ENCODE measurements at regions not wholly inside any gene's neighbourhood (a gene's known extent, or its start where the extent isn't known, plus 50 kb on each side); places are given as distances from the start of the nearest gene placed in this dataset.
A peak's percentile ranks its signal among the peaks of the same experiment; 100 is the strongest.

DNA sequence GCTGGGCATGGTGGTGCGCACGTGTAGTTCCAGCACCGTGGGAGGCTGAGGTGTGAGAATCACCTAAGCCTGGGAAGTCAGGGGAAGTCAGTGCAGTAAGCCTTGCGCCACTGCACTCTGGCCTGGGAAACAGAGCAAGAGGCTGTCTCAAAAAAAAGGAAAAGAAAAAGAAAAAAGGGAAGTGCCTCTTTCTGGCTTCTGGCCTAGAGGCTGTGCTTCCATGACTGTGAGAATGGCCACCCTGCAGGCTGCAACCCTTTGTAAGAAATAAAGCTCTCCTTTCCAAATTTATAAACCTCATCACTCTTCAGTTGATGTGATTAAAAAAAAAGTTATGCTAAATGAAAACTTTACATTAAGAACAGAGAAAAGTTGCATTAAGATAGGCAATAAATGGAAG, 774.3 kb downstream of the TUSC7 start:
- no peak for DNase-seq (ENCODE audit: insufficient read length, low spot score)
- FAIRE-seq, result no peak

DNA sequence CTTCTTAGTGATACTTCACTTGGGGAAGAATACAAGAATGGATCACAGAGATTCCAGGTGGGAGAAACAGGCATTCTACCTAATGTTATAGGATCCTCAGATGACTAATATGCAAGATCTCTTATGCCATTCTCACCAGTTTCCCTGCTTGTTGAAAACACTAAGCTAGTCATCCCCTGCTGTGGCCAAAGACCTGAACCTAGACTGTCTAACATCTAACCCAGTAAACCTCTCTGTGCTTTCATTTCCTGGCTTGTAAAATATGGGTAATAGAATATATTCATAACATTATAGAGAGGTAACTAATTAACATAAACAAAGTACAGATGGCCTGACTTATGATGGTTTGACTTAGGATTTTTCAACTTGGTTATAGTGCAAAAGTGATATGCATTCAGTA, 776.3 kb downstream of the TUSC7 start:
- no peak for DNase-seq (ENCODE audit: insufficient read length, low spot score)
- no peak for FAIRE-seq

DNA sequence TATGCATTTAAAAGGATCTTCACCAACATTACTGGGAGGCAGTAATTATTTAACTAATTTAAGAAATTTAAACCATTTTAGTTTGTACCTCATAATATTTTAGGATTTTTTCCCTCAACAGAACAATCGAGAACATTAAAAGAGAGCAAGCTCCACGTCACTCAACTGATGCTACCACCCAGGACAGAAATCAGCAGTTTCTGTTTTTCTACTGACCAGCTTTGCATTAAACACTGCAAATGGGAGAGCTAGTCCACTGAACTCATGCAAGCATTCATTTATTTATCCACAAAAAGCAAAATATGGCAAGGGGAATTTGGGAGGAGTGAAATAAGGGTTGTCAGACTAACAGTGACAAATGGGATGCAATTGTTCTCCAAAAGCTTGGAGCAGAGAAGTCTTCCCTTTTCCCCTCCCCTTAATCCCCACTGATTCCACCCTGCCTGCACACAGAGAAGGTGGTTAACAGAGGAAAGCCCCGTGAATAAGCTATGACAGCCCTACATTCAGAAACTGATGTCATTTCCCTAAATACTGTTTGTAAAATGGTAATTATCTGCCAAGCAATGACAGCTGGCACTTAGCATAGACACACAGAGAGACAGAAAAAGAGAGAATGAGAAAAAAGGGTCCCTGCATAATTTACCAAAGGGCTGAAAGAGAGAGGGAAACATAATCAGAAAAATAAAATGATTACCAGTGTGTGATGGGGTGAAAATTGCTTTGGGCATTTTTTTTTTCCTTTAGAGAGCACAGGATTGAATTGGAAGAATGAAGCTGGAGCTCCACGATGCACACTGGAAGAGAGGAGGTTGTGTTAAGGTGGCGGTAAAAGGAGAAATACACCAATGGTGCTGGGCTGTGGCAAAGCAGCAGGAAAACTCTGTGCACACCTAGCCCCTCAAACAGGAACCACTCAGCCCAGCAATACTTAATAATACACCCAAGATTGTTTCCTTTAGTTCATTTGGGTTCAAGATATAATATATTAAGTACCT, 777.4 kb downstream of the TUSC7 start:
- DNase-seq (ENCODE audit: insufficient read length, low spot score) (no peak), FAIRE-seq (no peak)

DNA sequence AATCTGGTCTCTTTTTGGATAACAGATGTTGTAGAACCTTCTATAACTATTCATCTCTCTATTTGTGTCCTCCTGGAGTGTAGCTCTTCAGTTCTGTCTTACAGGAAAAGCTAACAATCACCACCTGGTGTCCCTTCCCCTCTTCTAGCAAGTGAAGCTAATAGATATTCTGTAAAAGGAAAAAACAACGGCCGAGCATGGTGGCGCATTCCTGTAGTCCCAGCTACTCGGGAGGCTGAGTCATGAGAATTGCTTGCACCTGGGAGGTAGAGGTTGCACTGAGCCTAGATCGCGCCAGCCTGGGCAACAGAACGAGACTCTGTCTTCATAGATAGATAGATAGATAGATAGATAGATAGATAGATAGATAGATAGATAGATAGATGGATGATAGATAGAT, 779.4 kb downstream of the TUSC7 start:
- FAIRE-seq, result no peak
- DNase-seq (ENCODE audit: insufficient read length, low spot score), result no peak

DNA sequence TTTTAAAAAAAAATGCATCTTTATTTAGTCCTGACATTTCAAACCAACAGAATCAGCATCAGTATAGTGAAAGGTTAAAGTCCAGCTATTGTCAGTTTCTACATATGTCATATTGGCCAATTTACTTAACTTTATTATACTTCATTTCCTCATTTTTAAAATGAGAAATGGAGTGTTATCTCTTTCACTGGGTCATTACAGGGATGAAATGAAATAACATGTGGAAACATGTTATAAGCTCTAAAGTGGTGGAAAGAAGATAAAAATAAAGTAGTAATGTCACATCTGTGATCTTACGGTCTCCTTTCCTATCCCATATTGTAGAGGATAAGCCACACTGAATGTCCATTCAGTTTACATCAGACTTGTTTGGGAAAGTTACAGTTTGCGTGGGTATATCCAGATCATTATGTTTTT, 780.1 kb downstream of the TUSC7 start:
- FAIRE-seq (no peak), DNase-seq (ENCODE audit: insufficient read length, low spot score) (no peak)

DNA sequence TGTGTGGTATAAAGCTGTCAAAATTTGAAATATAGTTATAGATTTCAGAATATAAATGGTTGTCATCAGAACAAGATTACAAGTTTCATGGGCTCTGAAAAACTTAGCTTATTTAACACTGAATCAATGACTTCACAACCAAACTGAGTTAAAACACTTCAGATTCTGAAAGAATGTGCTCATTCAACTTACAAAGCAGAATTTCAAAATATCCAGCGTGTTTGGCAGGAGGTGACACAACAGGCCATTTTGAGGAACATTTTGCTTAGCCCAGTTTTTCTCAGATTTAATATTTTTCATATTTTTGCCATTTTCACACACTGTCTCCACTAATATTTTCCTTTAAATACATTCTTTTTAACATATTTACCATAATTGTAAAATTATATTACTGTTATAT, 781.1 kb downstream of the TUSC7 start:
- DNase-seq (ENCODE audit: insufficient read length, low spot score) (no peak), FAIRE-seq (no peak)

DNA sequence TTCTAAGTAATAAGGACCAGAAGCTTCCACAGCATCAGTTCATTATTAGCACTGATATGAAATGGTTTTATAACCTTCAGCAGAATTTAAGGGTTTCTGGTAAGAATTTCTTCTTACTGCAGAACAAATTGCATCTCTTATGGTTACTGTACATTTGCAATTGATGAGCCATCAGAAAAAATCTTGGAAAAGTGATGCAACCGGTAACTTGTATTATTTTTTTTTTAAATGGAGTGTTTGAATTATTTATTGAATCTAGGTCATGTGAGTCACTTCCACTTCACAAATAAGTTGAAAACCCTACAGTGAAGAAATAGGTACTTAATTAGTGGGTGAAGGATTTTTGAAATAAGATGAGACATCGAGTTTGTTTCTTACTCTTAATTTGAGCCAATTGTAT, 786.0 kb downstream of the TUSC7 start:
- DNase-seq (ENCODE audit: insufficient read length, low spot score) (no peak), FAIRE-seq (no peak)

DNA sequence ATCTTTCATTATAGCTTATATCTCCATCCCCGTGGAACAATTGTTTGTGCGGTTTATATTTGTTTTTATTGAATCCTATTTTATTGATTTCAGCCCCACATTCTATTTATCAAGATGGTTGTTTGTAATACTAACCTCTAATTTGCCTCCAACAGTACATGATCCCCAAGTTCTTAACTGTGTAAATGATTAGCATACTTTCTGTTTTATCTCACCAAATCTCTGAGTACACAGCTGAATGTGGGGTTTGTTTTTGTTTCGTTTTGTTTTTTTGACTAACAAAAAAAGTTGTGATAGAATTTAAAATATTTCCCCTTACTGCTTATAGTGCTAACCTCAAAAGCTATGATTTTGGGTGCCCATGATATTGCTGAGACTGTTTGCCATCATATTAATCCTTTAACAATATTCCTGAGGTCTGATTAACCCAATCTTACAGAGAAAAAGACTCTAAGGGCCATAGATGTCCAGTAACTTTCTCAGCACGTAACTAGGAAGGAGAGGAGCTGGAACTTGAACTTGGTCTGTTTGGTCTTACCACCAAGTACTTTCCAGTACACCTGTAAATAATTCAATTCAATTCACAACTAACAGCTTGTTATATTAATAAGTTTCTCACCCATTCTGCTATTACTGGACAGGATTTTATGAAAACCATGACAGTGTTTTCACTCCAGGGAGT, 789.8 kb downstream of the TUSC7 start:
- no peak for DNase-seq (ENCODE audit: insufficient read length, low spot score)
- peak; percentile 62 for FAIRE-seq

DNA sequence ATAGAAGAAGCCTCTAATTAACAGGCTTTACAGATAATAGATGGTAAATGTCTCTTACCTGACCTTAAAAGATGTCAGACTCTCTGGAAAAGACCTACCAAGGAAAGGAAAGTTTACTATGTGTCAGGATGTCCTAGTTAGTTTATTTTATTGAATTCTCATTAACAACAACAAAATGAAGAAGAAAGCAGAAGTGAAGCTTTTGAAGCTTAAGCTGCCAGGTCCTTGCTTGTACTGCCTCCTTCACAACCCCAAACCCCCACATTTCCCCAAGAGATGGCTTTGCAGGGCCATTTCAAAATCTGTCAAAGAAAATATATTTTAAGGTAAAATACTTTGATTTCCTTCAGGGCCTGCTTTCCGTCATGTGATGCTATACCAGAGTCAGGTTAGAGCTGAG, 798.4 kb downstream of the TUSC7 start:
- FAIRE-seq (no peak), DNase-seq (ENCODE audit: insufficient read length, low spot score) (no peak)

DNA sequence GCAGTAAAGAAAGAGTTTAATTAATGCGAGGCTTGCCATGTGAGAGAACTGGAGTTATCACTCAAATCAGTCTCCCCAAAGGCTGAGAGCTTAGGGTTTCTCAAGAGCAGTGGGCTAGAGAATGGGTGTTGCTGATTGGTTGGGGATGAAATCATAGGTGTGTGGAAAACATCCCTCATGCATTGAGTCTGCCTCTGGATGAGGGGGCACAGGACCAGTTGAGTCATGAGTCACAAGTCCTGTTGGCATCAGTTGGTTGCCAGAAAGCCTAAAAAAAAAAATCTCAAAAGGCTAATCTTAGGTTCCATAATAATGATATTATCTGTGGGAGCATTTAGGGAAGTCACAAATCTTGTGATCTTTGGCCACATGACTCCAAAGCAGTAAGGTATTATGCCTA, 800.3 kb downstream of the TUSC7 start:
- FAIRE-seq (no peak), DNase-seq (ENCODE audit: insufficient read length, low spot score) (no peak)

DNA sequence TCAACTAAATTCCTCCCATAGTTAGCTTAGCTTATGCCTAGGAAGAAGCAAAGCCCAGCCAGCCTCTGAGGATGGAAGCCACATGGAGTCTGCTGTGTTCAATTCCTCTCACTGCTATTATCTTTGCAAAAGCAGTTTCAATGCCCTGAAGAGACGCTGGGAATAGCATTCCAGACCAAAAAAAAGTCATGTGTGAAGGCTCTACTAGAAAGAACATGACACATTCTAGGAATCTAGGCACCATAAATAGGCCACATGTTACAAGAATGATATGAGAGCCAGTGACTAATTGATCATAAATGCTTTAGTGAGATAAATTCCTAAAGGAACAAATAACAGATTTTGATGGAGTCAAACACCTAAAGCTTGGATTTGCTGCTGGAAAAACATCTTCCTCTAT, 800.8 kb downstream of the TUSC7 start:
- FAIRE-seq (no peak), DNase-seq (ENCODE audit: insufficient read length, low spot score) (no peak)

DNA sequence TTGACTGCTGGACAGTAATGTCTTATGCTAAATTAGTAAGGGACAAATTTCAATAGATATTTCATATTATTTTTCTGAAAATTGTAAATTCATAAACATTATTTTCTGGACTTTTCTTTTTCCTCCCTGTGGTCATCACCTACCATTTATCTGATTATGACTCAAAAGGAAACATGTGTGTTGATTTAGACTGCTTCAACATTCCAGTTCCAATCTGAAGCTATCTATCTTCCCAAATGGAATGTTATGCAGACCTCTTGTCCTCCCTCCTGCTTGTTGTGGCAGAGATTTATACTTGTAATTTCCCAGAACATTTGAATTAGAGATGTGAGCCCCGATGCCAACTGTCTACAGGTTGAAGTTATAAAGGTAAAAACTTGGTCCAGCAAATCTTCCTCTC, 803.4 kb downstream of the TUSC7 start:
- no peak for FAIRE-seq
- DNase-seq (ENCODE audit: insufficient read length, low spot score), result no peak

DNA sequence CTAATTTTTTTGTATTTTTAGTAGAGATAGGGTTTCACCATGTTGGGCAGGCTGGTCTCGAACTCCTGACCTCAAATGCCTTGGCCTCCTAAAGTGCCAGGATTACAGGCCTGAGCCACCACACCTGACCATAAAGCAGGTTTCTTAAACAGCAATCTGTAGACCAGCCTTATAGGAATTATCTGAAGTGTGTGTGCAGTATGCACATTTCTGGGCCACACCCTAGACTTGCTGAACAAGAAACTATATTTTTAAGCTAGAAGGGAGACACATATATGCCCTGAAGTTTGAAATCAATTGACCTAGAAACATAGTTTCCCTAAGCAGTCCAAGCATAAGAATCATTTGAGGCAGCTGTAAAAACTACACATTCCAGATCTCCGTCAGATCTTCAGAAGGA, 805.7 kb downstream of the TUSC7 start:
- DNase-seq (ENCODE audit: insufficient read length, low spot score) (no peak), FAIRE-seq (no peak)

DNA sequence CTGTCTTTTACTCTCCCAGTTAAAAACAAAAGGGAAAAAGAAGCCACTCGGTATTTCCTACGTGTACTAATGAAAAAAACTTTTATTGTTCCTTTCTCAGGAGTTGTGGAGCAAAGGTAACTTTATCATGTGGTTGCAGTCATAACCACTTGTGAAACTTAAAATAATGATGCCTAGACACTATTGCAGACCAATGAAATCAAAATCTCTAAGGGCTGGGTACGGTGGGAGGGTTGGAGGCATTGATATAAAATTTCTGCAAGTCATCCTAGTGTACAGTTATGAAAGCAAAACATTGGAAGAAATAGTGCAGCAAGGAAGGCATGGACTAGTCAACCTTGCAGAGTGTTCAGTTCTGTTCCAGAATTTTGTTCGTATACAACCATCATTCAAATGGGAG, 808.8 kb downstream of the TUSC7 start:
- FAIRE-seq, result no peak

DNA sequence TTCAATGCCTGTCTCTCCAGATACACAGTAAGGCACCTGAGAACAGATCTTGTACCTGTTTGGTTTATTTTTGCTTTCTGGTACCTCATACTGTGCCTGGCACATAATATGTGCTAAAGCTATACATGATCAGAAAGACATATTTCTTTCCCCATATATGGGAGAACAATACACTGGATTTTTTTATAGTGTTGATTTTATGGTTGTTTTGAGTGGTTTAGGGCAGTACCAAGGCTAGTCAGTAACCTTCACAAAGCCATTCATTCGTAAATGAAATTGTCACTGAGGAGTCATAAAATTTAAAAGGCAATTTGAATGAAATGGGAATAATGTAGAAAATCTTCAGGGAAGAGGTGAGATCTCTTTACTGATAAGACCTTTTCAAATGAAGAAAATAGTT, 810.2 kb downstream of the TUSC7 start:
- DNase-seq (ENCODE audit: insufficient read length, low spot score) (no peak), FAIRE-seq (no peak)

More for the DNA sequence above, 808.8 kb downstream of the TUSC7 start:
- no peak for DNase-seq (ENCODE audit: insufficient read length, low spot score)

DNA sequence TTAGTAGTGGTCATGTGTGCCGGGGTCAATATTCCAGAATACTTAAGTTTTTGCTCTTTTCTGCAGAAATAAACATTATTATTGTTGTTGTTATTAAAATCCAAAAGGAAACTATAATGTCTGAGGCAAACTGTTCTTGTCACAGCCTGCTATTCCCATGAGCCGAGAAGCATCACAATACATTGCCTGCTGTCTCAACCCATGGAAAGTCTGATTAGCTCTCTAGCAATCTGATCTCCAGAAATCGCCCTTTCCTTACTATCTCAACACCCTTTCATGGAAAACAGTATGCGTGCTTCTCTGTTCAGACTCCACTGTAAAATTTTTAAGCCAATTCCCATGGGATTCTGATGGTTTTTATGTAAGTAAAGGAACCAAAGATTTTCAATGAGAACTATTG, 811.0 kb downstream of the TUSC7 start:
- FAIRE-seq, result no peak
- DNase-seq (ENCODE audit: insufficient read length, low spot score), result no peak

DNA sequence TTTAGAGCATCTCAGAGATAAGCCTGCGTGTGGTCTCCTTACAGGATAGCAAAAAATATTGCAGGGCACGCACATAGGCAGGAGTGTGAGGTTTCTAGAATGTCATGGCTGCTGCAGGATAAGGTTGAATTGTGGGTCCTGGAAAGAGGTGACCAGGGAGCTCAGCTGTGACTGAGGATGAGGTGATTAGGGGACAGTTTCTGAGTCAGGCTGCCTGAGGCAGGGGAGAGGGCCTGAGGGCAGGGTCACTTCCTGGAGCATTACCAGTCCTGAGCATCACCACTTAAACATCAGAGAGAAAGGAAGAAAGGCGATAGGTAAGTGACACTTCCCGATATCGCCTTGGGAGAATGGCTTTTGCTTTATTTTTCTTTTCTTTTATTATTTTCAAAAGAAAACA, 813.8 kb downstream of the TUSC7 start:
- FAIRE-seq (no peak), DNase-seq (ENCODE audit: insufficient read length, low spot score) (no peak)

DNA sequence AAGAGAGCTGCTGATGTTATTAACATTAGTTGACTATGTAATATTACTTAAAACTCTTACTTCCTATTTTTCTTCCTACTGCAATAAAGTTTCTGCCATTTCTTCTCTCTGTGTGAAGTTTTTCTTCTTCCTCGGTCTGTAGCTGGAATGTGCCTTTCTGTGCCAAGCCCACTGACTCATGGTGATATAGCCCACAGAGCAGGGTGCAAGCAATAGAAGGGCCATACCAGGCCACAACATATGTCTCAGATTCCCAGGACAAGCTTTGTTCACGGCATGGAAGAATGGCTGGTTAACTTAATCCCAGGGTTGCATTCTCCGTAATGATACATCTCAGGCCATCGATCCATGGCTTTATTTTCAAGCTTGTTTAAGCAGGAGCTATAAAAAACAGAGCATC, 815.3 kb downstream of the TUSC7 start:
- FAIRE-seq (no peak), DNase-seq (ENCODE audit: insufficient read length, low spot score) (no peak)

DNA sequence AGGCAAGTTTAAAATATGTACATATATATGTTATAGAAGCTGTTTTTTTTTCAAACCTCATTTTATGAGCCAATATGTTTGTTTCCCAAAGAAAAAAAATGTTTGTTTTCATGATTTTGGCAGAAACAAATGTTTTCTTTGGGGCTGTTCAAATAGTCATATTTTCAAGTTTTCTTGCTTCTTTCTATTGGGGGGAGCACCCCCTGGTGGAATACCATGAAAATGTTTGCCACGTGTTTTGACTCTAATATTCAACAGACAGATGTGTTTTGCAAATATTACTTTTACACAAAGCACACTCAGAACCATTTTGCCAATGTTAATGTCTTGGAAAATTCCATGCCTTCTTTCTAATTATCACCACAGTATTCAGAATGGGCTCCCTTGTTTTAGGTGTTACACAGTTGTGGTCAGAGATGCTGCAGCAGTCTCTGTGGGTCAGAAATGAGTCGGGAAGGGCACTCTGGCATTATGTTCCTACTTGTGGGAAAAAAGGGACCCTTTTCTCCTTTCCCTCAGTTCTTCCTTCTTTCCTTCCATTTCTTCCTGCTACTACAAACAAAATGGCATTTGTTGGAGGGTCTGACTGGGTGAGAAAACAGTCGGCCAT, 817.0 kb downstream of the TUSC7 start:
- DNase-seq (ENCODE audit: insufficient read length, low spot score), result no peak

DNA sequence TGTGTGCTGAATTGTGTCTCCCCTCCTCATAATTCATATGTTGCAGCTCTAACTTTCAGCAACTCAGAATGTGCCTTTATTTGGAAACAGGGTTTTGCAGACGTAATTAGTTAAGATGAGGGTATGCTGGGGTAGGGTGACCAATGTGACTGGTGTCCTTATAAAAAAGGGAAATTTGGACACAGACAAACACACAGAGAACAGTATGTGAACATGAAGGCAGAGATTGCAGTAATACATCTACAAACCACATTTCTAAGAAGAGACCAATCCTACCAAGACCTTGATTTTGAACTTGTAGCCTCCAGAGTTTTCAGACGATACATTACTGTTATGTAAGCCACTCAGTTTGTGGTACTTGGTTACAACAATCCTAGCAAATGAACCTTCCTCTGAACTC, 817.8 kb downstream of the TUSC7 start:
- DNase-seq (ENCODE audit: insufficient read length, low spot score) (no peak), FAIRE-seq (no peak)

More for the DNA sequence above, 817.0 kb downstream of the TUSC7 start:
- peak; percentile 62 for FAIRE-seq

DNA sequence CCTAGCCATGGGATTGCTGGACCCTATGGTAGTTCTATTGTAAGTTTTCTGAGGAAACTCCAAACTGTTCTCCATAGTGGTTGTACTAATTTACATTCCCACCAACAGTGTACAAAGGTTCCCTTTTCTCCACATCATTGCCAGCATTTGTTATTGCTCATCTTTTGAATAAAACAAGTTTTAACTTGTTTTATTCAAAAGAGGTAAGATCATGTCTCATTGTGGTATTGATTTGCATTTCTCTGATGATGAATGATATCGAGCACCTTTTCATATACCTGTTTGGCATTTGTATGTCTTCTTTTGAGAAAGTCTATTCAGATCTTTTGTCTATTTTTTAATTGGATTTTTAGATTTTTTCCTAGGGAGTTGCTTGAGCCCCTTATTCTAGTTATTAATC, 819.1 kb downstream of the TUSC7 start:
- DNase-seq (ENCODE audit: insufficient read length, low spot score), result no peak
- no peak for FAIRE-seq
